Thyroid gland (tissue), 4 donors: ENCODE measurements at regions not wholly inside any gene's neighbourhood (a gene's known extent, or its start where the extent isn't known, plus 50 kb on each side); places are given as distances from the start of the nearest gene placed in this dataset.

ENCODE experiments used
- POLR2A ChIP-seq, 2 donors: fragments of 450-650 bp; IDR thresholded peaks; one replicate each; pipeline ENCODE4 v1.6.1; 2017; ENCODE audit warnings: antibody characterized with exemption in 2 of 2, mild to moderate bottlenecking in 2 of 2, moderate library complexity in 1 of 2
- TF ChIP-seq, protein P1 (sequence below), 6 experiments: fragments of 200-600 bp in 3 of 6; fragments of 450-650 bp in 3 of 6; sonication (generic) in 3 of 6; IDR thresholded peaks; one replicate each; pipeline ENCODE4 v1.5.1; 2016 to 2019; ENCODE audit warnings: antibody characterized with exemption in 6 of 6, mild to moderate bottlenecking in 2 of 6, inconsistent platforms in 1 of 6, moderate library complexity in 1 of 6

DNA sequence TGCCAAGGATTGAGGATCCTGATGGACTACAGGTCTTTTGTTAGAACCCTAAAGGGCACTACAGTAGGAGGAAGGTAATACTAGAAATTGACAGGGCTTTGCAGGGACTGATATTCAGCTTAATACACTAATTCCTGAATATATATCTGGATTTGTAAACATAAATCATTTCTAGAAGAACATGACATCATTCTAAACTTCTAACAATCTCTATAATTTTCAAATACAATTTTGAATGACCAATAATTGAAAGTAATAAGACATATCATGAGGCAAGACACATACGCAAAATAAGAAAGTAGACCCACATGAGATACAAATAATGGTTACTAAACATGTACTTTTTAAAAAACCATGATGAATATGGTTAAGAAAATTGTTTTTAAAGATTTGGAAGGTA is 52.4 kb upstream of the LRRC8B start:
- no peak for TF ChIP-seq POLR2A (IDR thresholded peaks at IDR 0.05)
- TF ChIP-seq, protein P1, sequence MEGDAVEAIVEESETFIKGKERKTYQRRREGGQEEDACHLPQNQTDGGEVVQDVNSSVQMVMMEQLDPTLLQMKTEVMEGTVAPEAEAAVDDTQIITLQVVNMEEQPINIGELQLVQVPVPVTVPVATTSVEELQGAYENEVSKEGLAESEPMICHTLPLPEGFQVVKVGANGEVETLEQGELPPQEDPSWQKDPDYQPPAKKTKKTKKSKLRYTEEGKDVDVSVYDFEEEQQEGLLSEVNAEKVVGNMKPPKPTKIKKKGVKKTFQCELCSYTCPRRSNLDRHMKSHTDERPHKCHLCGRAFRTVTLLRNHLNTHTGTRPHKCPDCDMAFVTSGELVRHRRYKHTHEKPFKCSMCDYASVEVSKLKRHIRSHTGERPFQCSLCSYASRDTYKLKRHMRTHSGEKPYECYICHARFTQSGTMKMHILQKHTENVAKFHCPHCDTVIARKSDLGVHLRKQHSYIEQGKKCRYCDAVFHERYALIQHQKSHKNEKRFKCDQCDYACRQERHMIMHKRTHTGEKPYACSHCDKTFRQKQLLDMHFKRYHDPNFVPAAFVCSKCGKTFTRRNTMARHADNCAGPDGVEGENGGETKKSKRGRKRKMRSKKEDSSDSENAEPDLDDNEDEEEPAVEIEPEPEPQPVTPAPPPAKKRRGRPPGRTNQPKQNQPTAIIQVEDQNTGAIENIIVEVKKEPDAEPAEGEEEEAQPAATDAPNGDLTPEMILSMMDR (IDR thresholded peaks at IDR 0.05) = no peak
